SK-N-SH (cell line): ENCODE measurements at regions not wholly inside any gene's neighbourhood (a gene's known extent, or its start where the extent isn't known, plus 50 kb on each side); places are given as distances from the start of the nearest gene placed in this dataset.

ENCODE experiments used
- CTCF ChIA-PET: fragments of 300-600, 350-600 bp; formaldehyde crosslinking; extraction: SDS; loops from one replicate; lab custom pipeline; 2021; lab: Yijun Ruan, JAX
- POLR2A ChIA-PET: fragments of 350-600 bp; sonication (Branson Sonifier 250); formaldehyde crosslinking; extraction: SDS; loops from one replicate; lab custom pipeline; 2020; ENCODE audit warnings: antibody characterized with exemption, inconsistent platforms; lab: Yijun Ruan, JAX
- DNase-seq: peaks from one replicate; pipeline ENCODE4 v3.0.0; 2012
- H2AFZ ChIP-seq: fragments of 200-600 bp; sonication (generic); 2 replicates; pipeline ENCODE4 v1.8.1; 2016; ENCODE audit warnings: antibody characterized with exemption, mild to moderate bottlenecking, low read depth
- H3F3A ChIP-seq: fragments of 200-600 bp; sonication (generic); replicated peaks from 2 replicates; pipeline ENCODE3; 2016; ENCODE audit warnings: antibody characterized with exemption, mild to moderate bottlenecking; ENCODE audit not compliant: insufficient read depth
- H3K27ac ChIP-seq, 2 experiments: fragments of 200-500 bp in 1 of 2; fragments of 200-600 bp in 1 of 2; sonication (Bioruptor generic) in 1 of 2; sonication (generic), shearing (Covaris generic) in 1 of 2; 2 replicates each; pipeline versions ENCODE4 v1.5.1 to v1.6.1; 2014 to 2016; ENCODE audit warnings: low read depth in 2 of 2, inconsistent platforms in 1 of 2, low read length in 1 of 2, mild to moderate bottlenecking in 1 of 2, mixed read lengths in 1 of 2
- H3K27me3 ChIP-seq: fragments of 200-600 bp; sonication (generic), shearing (Covaris generic); 2 replicates; pipeline ENCODE4 v1.6.1; 2016; ENCODE audit warnings: mixed run types; ENCODE audit not compliant: insufficient read depth
- H3K36me3 ChIP-seq, 2 experiments: fragments of 200-500 bp in 1 of 2; fragments of 200-600 bp in 1 of 2; sonication (Bioruptor generic) in 1 of 2; sonication (generic) in 1 of 2; replicated peaks in 1 of 2; 2 replicates each; pipeline versions ENCODE3 to v1.5.1; 2014 to 2016; ENCODE audit warnings: low read length in 1 of 2, mild to moderate bottlenecking in 1 of 2; ENCODE audit not compliant: insufficient read depth in 2 of 2, control insufficient read depth in 1 of 2
- H3K4me1 ChIP-seq, 2 experiments: fragments of 200-500 bp in 1 of 2; fragments of 200-600 bp in 1 of 2; sonication (Bioruptor generic) in 1 of 2; sonication (generic), shearing (Covaris generic) in 1 of 2; 2 replicates each; pipeline versions ENCODE4 v1.5.1 to v1.6.1; 2014 to 2016; ENCODE audit warnings: low read depth in 1 of 2, low read length in 1 of 2, mixed run types in 1 of 2; ENCODE audit not compliant: insufficient read depth in 2 of 2, control insufficient read depth in 1 of 2
- H3K4me2 ChIP-seq: fragments of 200-600 bp; sonication (generic), shearing (Covaris generic); 2 replicates; pipeline ENCODE4 v1.6.1; 2017; ENCODE audit warnings: mixed run types
- H3K4me3 ChIP-seq, 2 experiments: fragments of 200-500 bp in 1 of 2; fragments of 200-600 bp in 1 of 2; sonication (Bioruptor generic) in 1 of 2; sonication (generic), shearing (Covaris generic) in 1 of 2; 2 replicates each; pipeline versions ENCODE4 v1.5.1 to v1.8.1; 2014 to 2016; ENCODE audit warnings: low read depth in 2 of 2, inconsistent platforms in 1 of 2, low read length in 1 of 2, mild to moderate bottlenecking in 1 of 2, mixed read lengths in 1 of 2, moderate library complexity in 1 of 2
- H3K79me2 ChIP-seq: fragments of 200-600 bp; sonication (generic); 2 replicates; pipeline ENCODE4 v1.8.1; 2017; ENCODE audit warnings: mild to moderate bottlenecking; ENCODE audit not compliant: insufficient read depth
- H3K9ac ChIP-seq: fragments of 200-600 bp; sonication (generic); 2 replicates; pipeline ENCODE4 v1.6.1; 2017; ENCODE audit warnings: mixed run types
- H3K9me2 ChIP-seq: fragments of 200-600 bp; sonication (generic); 2 replicates; pipeline ENCODE4 v1.6.1; 2017; ENCODE audit warnings: mixed run types
- H3K9me3 ChIP-seq: fragments of 200-600 bp; sonication (generic); 2 replicates; pipeline ENCODE4 v1.6.1; 2017; ENCODE audit warnings: mixed run types, mild to moderate bottlenecking, moderate library complexity
- H4K20me1 ChIP-seq: fragments of 200-600 bp; sonication (generic); 2 replicates; pipeline ENCODE4 v1.6.1; 2017; ENCODE audit warnings: mild to moderate bottlenecking, mixed run types; ENCODE audit not compliant: insufficient read depth
- ELF1 ChIP-seq: IDR thresholded peaks from 2 replicates; pipeline ENCODE4 v1.4.0; 2012
- FOSL2 ChIP-seq: IDR thresholded peaks from 2 replicates; pipeline ENCODE4 v1.4.0; 2012; ENCODE audit warnings: low read depth, mild to moderate bottlenecking, moderate library complexity, borderline replicate concordance
- JUND ChIP-seq: IDR thresholded peaks from 2 replicates; pipeline ENCODE4 v1.4.0; 2012
- MEF2A ChIP-seq: IDR thresholded peaks from 2 replicates; pipeline ENCODE4 v1.4.0; 2012; ENCODE audit warnings: low read depth, borderline replicate concordance
- MXI1 ChIP-seq: IDR thresholded peaks from 2 replicates; pipeline ENCODE4 v1.6.1; 2012; ENCODE audit warnings: mild to moderate bottlenecking, low read depth, low read length, improper control_type of control experiment
- RAD21 ChIP-seq: IDR thresholded peaks from 2 replicates; pipeline ENCODE4 v1.6.1; 2012; ENCODE audit warnings: mild to moderate bottlenecking, low read length
- RCOR1 ChIP-seq: fragments of 150-350 bp; IDR thresholded peaks from 2 replicates; pipeline ENCODE4 v1.6.1; 2017; ENCODE audit warnings: antibody characterized with exemption, low read length
- REST ChIP-seq: IDR thresholded peaks from 2 replicates; pipeline ENCODE4 v1.6.1; 2012; ENCODE audit warnings: mild to moderate bottlenecking, low read depth, low read length, moderate library complexity
- RXRA ChIP-seq: IDR thresholded peaks from 2 replicates; pipeline ENCODE4 v1.4.0; 2012; ENCODE audit warnings: low read depth, mild to moderate bottlenecking, borderline replicate concordance
- TAF1 ChIP-seq: IDR thresholded peaks from 2 replicates; pipeline ENCODE4 v1.6.1; 2012; ENCODE audit warnings: low read depth, mild to moderate bottlenecking, low read length, moderate library complexity, borderline replicate concordance
- TCF12 ChIP-seq: IDR thresholded peaks from 2 replicates; pipeline ENCODE4 v1.4.0; 2012
- USF1 ChIP-seq: IDR thresholded peaks from 2 replicates; pipeline ENCODE4 v1.4.0; 2012; ENCODE audit warnings: low read depth, borderline replicate concordance
- WGBS: methylation state at CpG from one replicate; pipeline ENCODE4 v1.1.6; 2017; ENCODE audit warnings: low lambda C conversion rate; 5-methylcytosine and 5-hydroxymethylcytosine counted together
- TF ChIP-seq, protein P1 (sequence below): fragments of 200-600 bp; sonication (generic); IDR thresholded peaks from 2 replicates; pipeline ENCODE4 v1.6.1; 2017; ENCODE audit warnings: antibody characterized with exemption, mild to moderate bottlenecking, moderate library complexity
- TF ChIP-seq, protein P2 (sequence below): IDR thresholded peaks from 2 replicates; pipeline ENCODE4 v1.4.0; 2012; ENCODE audit warnings: low read depth, borderline replicate concordance
- TF ChIP-seq, protein P3 (sequence below): fragments of 150-350 bp; IDR thresholded peaks from 2 replicates; pipeline ENCODE4 v1.6.1; 2016; ENCODE audit warnings: mild to moderate bottlenecking, low read depth, low read length
- TF ChIP-seq, protein P4 (sequence below): IDR thresholded peaks from 2 replicates; pipeline ENCODE4 v1.4.0; 2012; ENCODE audit warnings: low read depth

- ChIA-PET CTCF (interaction anchor here (1.6 kb wide), 1 partner anchor 8 kb away, joined by 4 read pairs; no protein-coding TSS in a partner anchor), POLR2A (no interaction called here)
- no peaks in the 10 kb centered on the region for H4K20me1 ChIP-seq
Measured at GRCh38 chr13:40452038-40452666, 214.3 kb downstream of the FOXO1 start.

More at GRCh38 chr13:40452038-40452666, 214.3 kb downstream of the FOXO1 start:
- no peak overlapping the region for H3K4me2 ChIP-seq
- no peak overlapping the region for H3K27ac ChIP-seq
- no peaks in the 10 kb centered on the region for H3K9me3 ChIP-seq
- 76% methylated on average over 5 of the region's 5 CpGs for WGBS
- H3K4me1 ChIP-seq = no peaks in the 10 kb centered on the region
- no peaks in the 10 kb centered on the region for H3K9me2 ChIP-seq
- H2AFZ ChIP-seq = no peak overlapping the region
- H3K9ac ChIP-seq = no peak overlapping the region
- no peak overlapping the region for H3K4me3 ChIP-seq
- no peaks in the 10 kb centered on the region for H3K36me3 ChIP-seq
- TF ChIP-seq TCF12 = no peak
- no peak for TF ChIP-seq TAF1
- no peak for TF ChIP-seq RAD21
- no peak for TF ChIP-seq USF1
- TF ChIP-seq REST = no peak
- TF ChIP-seq RCOR1 = no peak
- TF ChIP-seq RXRA = no peak
- TF ChIP-seq, protein P1, sequence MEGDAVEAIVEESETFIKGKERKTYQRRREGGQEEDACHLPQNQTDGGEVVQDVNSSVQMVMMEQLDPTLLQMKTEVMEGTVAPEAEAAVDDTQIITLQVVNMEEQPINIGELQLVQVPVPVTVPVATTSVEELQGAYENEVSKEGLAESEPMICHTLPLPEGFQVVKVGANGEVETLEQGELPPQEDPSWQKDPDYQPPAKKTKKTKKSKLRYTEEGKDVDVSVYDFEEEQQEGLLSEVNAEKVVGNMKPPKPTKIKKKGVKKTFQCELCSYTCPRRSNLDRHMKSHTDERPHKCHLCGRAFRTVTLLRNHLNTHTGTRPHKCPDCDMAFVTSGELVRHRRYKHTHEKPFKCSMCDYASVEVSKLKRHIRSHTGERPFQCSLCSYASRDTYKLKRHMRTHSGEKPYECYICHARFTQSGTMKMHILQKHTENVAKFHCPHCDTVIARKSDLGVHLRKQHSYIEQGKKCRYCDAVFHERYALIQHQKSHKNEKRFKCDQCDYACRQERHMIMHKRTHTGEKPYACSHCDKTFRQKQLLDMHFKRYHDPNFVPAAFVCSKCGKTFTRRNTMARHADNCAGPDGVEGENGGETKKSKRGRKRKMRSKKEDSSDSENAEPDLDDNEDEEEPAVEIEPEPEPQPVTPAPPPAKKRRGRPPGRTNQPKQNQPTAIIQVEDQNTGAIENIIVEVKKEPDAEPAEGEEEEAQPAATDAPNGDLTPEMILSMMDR = no peak
- TF ChIP-seq, protein P2, sequence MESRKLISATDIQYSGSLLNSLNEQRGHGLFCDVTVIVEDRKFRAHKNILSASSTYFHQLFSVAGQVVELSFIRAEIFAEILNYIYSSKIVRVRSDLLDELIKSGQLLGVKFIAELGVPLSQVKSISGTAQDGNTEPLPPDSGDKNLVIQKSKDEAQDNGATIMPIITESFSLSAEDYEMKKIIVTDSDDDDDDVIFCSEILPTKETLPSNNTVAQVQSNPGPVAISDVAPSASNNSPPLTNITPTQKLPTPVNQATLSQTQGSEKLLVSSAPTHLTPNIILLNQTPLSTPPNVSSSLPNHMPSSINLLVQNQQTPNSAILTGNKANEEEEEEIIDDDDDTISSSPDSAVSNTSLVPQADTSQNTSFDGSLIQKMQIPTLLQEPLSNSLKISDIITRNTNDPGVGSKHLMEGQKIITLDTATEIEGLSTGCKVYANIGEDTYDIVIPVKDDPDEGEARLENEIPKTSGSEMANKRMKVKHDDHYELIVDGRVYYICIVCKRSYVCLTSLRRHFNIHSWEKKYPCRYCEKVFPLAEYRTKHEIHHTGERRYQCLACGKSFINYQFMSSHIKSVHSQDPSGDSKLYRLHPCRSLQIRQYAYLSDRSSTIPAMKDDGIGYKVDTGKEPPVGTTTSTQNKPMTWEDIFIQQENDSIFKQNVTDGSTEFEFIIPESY = no peak
- TF ChIP-seq FOSL2 = no peak
- TF ChIP-seq ELF1 = no peak
- TF ChIP-seq JUND = no peak
- TF ChIP-seq, protein P3, sequence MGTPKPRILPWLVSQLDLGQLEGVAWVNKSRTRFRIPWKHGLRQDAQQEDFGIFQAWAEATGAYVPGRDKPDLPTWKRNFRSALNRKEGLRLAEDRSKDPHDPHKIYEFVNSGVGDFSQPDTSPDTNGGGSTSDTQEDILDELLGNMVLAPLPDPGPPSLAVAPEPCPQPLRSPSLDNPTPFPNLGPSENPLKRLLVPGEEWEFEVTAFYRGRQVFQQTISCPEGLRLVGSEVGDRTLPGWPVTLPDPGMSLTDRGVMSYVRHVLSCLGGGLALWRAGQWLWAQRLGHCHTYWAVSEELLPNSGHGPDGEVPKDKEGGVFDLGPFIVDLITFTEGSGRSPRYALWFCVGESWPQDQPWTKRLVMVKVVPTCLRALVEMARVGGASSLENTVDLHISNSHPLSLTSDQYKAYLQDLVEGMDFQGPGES = no peak
- TF ChIP-seq, protein P4, sequence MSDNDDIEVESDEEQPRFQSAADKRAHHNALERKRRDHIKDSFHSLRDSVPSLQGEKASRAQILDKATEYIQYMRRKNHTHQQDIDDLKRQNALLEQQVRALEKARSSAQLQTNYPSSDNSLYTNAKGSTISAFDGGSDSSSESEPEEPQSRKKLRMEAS = no peak
- TF ChIP-seq MXI1 = no peak
- no peak for TF ChIP-seq MEF2A
- no peaks in the 10 kb centered on the region for H3F3A ChIP-seq
- no peaks in the 10 kb centered on the region for H3K27me3 ChIP-seq
- no peaks in the 10 kb centered on the region for H3K79me2 ChIP-seq
- DNase-seq = no peak
